Liver (tissue), 3 donors: ENCODE measurements at regions not wholly inside any gene's neighbourhood (a gene's known extent, or its start where the extent isn't known, plus 50 kb on each side); places are given as distances from the start of the nearest gene placed in this dataset.

Experiments used
- CTCF ChIP-seq: fragments of 150-350 bp; IDR thresholded peaks from 2 replicates; pipeline ENCODE4 v1.5.1; 2017; ENCODE audit warnings: improper control_type of control experiment, low read depth, low read length; ENCODE audit not compliant: missing input control
- EGR1 ChIP-seq, 2 donors: IDR thresholded peaks; 2 replicates each; pipeline ENCODE4 v1.6.1; 2016 to 2018; ENCODE audit warnings: antibody characterized with exemption in 2 of 2, low read depth in 2 of 2
- GABPA ChIP-seq, 2 donors: IDR thresholded peaks in 1 of 2; conservative IDR thresholded peaks in 1 of 2; 2 replicates each; pipeline ENCODE4 v1.6.1; 2016; ENCODE audit warnings: antibody characterized with exemption in 2 of 2, mild to moderate bottlenecking in 1 of 2, moderate library complexity in 1 of 2
- JUND ChIP-seq, 2 donors: IDR thresholded peaks; 2 replicates each; pipeline ENCODE4 v1.6.1; 2016; ENCODE audit warnings: antibody characterized with exemption in 2 of 2
- NR2F2 ChIP-seq: IDR thresholded peaks from 2 replicates; pipeline ENCODE4 v1.6.1; 2016; ENCODE audit warnings: antibody characterized with exemption
- RAD21 ChIP-seq, 2 donors: IDR thresholded peaks; 2 replicates each; pipeline ENCODE4 v1.6.1; 2016; ENCODE audit warnings: antibody characterized with exemption in 2 of 2, mild to moderate bottlenecking in 2 of 2
- REST ChIP-seq: IDR thresholded peaks from 2 replicates; pipeline ENCODE4 v1.6.1; 2016; ENCODE audit warnings: antibody characterized with exemption, mild to moderate bottlenecking
- SP1 ChIP-seq: IDR thresholded peaks from 2 replicates; pipeline ENCODE4 v1.6.1; 2018; ENCODE audit warnings: antibody characterized with exemption, mild to moderate bottlenecking
- TAF1 ChIP-seq: conservative IDR thresholded peaks from 2 replicates; pipeline ENCODE4 v1.6.1; 2016; ENCODE audit warnings: antibody characterized with exemption, mild to moderate bottlenecking
- YY1 ChIP-seq: IDR thresholded peaks from 2 replicates; pipeline ENCODE4 v1.6.1; 2016; ENCODE audit warnings: antibody characterized with exemption, mild to moderate bottlenecking
- ZBTB33 ChIP-seq: IDR thresholded peaks from 2 replicates; pipeline ENCODE4 v1.6.1; 2016; ENCODE audit warnings: antibody characterized with exemption
- TF ChIP-seq, protein P1 (sequence below): IDR thresholded peaks from 2 replicates; pipeline ENCODE4 v1.6.1; 2016; ENCODE audit warnings: antibody characterized with exemption
- TF ChIP-seq, protein P2 (sequence below): IDR thresholded peaks from 2 replicates; pipeline ENCODE4 v1.6.1; 2016; ENCODE audit warnings: antibody characterized with exemption
- donor health status: healthy.
- donor health status: healthy.

GRCh38 chrX:148443216-148443615 lies 57.2 kb upstream of the AFF2 start:
- TF ChIP-seq GABPA (IDR thresholded peaks at IDR 0.05 in 1 of 2, conservative IDR thresholded peaks at IDR 0.05 in 1 of 2) (no peak), CTCF (no peak), SP1 (no peak), REST (no peak), RAD21 (IDR thresholded peaks at IDR 0.05) (no peak), JUND (IDR thresholded peaks at IDR 0.05) (no peak), ZBTB33 (no peak), TAF1 (no peak), EGR1 (IDR thresholded peaks at IDR 0.05; ENCODE audit: low read depth in 2 of 2) (no peak), YY1 (no peak), NR2F2 (no peak)
- TF ChIP-seq, protein P1, sequence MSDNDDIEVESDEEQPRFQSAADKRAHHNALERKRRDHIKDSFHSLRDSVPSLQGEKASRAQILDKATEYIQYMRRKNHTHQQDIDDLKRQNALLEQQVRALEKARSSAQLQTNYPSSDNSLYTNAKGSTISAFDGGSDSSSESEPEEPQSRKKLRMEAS, result no peak
- TF ChIP-seq, protein P2, sequence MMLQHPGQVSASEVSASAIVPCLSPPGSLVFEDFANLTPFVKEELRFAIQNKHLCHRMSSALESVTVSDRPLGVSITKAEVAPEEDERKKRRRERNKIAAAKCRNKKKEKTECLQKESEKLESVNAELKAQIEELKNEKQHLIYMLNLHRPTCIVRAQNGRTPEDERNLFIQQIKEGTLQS, result no peak
